AG20443 (cell line): ENCODE measurements at regions not wholly inside any gene's neighbourhood (a gene's known extent, or its start where the extent isn't known, plus 50 kb on each side); places are given as distances from the start of the nearest gene placed in this dataset.

ENCODE experiments used
- DNase-seq: peaks from one replicate; pipeline ENCODE4 v3.0.0; 2012; ENCODE audit warnings: low spot score, mixed read lengths

DNA sequence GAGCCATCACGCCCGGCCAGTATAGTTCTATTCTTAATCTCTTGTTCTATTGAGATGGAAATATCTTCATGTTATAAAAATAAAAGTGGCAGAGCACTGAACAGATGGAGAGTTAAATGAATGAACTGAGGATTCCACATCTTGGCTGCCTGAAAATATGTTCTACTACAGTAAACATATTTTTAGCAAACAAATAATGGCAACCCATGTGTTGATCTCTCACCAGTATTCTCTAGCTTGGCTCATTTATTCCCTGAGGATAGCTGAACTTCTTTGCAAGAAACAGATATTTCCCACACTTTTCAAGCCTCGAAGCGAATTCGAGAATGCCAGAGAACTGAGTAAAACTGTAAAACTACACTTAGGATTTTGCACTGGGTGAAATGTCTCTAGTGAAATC, 58.9 kb downstream of the DIRAS3 start:
- no peak for DNase-seq

GRCh38 chr1:67988066-67988465, 62.4 kb downstream of the DIRAS3 start:
- no peak for DNase-seq

GRCh38 chr1:67987046-67987799, 63.2 kb downstream of the DIRAS3 start:
- peak; percentile 73 for DNase-seq

DNA sequence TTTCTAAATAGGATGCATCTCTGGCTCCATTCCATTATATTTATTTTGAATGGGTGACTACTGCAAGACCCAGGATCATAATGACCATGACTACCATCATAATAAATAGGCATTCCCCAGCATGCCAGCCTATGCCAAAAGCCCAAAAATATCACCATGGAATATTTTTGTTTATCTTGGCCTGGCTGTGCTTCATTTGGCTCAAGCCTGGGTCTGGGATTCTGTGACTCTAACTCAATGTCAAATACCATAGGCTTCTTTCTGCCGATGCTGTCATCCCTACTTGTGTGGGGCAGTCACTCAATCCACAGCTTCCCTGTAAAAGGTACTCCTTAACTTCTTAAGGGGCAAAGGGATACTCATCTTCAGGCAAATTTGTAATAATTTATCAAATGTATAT, 66.6 kb downstream of the DIRAS3 start:
- DNase-seq: no peak

- DNase-seq: no peak
These were observed 70.4 kb downstream of the DIRAS3 start for GRCh38 chr1:67980028-67980427.

GRCh38 chr1:67979532-67979931, 70.9 kb downstream of the DIRAS3 start:
- no peak for DNase-seq

DNA sequence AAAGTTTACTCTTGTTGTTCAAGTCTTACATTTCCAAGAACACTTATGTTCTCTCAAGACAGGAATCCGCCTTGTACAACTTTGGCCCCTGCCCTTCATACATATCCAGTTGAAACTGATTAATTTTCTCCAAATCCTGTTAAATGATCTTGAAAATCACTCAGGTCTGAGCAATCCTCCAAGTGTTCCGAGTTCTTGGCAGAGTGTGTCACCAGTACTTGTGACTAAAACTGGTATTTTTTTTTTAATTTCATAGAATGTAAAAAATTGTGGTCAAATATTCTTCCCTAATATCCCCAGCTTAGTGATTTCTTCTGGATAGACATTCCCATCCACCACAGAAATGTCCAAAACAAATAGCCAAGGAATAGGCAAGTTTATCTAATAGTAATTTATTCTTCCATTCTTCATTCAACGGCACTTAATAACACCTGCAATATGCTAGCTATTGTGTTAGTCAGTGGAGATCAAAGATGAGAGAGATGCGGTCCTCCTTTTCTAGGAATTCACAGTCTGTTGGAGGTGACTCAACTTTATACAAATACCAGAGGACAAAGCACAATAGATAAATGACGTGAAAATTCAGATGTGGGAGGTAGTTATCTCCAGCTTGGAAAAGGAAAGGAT, 71.4 kb downstream of the DIRAS3 start:
- DNase-seq: peak; percentile 39

- DNase-seq: no peak
These were observed 72.7 kb downstream of the DIRAS3 start for GRCh38 chr1:67977756-67978155.

DNA sequence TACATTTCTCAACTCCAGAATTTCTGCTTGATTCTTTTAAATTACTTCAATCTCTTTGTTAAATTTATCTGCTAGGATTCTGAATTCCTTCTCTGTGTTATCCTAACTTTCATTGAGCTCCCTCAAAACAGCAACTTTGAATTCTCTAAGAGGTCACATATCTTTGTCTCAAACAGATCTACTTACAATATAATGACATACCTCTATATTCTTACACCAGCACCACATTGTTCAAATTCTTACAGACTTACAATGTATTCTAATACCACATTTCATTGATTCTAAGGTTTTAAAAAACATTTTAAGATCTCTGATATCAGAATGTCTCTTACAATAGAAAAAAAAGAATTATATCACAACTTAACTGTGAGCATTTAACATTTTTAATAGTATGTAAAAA, 77.4 kb downstream of the DIRAS3 start:
- no peak for DNase-seq

GRCh38 chr1:67970088-67970487, 80.3 kb downstream of the DIRAS3 start:
- DNase-seq: peak; percentile 42

GRCh38 chr1:67969446-67969845, 81.0 kb downstream of the DIRAS3 start:
- no peak for DNase-seq

DNA sequence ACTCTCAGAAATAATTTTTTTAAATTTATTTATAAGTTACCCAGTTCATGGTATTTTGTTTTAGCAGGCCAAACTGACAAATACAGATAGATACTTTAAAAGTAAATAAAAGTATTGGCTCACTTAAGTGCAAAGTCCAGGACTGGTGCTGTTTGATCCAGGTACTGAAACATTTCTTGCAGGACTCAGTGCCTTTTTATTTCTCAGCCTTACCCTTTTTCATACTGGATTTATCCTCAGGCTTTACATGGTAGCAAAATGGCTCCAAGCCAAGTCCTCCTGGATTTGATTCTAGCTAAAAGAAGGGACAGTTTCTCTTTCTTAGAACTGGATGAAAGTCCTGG, 83.8 kb downstream of the DIRAS3 start:
- DNase-seq: no peak

DNA sequence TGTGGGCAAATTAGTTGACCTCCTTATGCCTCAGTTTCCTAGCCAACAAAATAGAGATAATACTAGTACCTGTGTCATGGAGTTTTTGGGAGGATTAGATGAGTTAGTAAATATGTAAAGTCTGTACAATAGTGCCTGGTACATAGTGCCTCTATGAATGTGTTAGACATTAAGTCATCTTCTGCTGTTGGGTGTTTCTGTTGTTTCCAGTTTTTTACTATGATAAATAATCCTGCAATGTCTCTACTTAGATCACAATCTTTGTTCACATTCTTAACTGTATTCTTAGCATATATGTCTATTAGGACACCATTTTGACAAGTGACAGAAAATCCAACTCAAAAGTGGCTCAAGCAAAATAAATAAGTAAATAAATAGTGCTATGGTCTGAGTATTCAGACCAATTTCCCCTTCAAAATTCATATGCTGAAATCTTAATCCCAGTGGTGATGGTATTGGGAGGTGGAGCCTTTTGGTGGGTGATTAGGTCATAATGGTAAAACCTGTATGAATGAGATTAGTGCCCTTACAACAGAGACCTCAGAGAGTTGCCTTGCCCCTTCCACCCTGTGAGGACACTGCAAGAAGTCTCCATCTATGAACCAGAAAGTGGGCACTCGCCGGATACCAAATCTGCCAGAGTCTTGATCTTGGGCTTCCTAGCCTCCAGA, 84.3 kb downstream of the DIRAS3 start:
- no peak for DNase-seq

GRCh38 chr1:67963263-67963662, 87.2 kb downstream of the DIRAS3 start:
- DNase-seq: no peak

DNA sequence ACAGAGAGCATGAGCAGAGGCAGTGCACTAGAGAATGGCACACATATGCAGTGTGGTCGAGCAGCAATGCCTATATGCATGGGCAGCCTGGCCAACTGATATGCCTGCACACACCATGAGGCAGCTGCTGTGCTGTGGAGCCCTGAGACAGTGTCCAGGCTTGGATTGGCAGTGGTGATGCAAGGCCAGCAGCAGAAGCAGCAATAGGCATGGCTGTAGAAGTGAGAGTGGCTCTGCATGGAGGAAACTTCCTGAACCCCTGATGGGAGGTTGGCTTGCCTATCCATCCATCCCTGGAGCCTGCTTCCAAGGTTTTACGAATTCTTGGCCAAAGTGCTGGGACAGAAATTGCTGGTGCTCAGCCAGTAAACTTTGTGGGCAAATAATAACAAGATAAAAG, 89.7 kb downstream of the DIRAS3 start:
- no peak for DNase-seq

DNA sequence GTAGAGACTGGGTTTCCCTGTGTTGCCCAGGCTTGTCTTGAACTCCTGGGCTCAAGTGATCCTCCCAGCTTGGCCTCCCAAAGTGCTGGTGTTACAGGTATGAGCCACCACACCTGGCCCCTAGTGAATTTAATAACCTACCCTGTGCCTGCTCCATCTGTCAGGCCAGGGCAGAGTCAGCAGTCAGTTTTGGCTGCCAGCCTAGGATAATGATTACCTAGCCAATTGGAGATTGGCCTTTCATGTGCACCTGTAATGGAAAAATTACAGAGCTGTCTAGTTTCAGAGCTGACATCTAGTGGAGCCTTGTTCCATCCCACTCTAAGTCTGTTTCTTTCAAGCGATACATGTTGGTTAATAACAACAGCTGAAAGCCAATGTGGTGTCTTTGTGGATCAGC, 92.0 kb downstream of the DIRAS3 start:
- no peak for DNase-seq

DNA sequence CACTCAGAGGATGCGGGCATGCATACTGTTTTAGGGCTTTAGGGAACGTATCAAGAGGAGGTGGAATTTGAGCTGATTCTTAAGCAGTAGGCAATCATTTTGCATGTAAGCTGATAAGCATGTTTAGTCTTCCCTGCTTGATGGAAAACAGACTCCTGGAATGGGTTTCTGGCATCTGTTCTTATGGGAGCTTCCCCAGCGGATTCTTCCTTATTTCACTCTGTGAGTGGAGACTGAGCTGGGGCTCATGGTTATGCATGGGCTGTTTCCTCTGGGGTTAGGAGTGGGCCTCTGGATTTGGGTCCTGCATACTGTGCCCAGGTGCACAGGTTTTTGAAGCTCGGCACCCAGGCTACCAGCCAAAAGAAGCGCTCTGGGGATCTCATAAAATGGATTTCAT, 93.4 kb downstream of the DIRAS3 start:
- DNase-seq: no peak

DNA sequence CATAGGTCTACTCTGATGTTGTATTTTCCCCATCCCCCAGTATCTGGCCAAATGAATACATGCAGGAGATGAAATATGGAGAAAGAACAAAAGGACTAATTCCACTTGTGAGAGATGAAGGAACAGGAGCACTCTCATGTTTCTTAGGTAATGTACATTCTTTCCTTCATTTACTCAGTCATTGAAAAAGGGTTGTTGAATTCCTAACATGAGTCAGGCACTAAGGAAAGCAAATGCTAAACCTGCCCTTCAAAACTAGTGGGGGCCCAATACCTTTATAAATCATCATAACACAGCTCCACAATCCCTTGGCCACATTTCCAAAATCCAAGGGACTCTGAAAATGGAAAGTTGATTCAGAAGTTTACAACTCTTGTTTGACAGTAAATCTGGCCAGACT, 94.3 kb downstream of the DIRAS3 start:
- no peak for DNase-seq

GRCh38 chr1:67955591-67955990, 94.8 kb downstream of the DIRAS3 start:
- no peak for DNase-seq

DNA sequence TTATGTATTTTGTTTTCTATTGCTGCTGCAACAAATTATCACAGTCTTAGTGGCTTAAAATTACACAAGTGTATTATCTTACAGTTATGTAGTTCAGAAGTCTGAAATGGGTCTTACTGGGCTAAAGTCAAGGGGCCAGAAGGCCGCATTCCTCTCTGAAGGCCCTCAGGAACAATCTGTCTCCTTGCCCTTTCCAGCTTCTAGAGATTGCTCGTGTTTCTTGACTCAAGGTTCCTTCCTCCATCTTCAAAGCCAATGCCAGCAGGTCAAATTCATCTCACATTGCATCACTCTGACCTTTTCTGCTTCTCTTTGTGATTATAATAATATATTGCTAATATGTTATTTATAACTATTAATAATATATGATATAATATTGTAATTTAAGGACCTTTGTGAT, 97.1 kb downstream of the DIRAS3 start:
- no peak for DNase-seq

DNA sequence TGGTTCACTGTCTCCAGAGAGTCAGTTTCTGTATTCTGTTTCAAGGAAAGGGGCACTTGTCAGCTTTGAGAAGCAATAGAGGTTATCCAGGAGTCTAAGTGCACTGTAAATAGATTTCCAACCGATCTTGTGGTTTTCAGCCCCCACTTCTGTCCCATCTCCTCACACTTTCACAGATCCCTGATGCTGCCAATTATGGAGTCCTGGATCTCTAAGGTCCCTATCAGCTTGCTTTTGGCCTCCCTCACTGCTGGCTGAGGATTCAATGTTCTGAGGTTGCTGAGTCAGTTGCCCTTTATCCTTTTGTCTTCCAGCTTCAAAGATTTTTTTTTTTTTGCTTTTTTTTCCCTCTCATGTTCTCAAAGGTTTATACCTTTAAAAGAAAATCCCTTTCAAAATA, 98.4 kb downstream of the DIRAS3 start:
- no peak for DNase-seq

DNA sequence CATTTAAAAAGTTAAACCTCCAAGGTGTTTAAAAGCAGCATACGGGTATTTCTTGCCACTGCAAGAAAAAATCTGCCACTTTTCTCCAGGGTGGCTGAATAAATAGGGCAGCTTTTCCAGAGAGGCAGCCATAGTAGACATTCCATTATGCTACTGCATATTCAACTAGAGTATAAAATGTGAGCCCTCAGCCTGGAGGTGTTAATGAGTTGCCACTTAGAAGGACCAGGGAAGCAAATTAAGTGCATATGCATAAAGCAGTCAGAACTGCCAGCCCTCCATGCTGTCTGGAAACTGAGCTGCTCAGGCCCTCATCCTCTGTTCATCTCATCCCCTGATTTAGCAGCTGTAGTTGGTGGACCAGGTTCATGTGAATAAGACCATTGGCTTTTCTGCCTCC, 99.4 kb downstream of the DIRAS3 start:
- no peak for DNase-seq
